ENCODE measurements at regions not wholly inside any gene's neighbourhood (a gene's known extent, or its start where the extent isn't known, plus 50 kb on each side); places are given as distances from the start of the nearest gene placed in this dataset.

DNA sequence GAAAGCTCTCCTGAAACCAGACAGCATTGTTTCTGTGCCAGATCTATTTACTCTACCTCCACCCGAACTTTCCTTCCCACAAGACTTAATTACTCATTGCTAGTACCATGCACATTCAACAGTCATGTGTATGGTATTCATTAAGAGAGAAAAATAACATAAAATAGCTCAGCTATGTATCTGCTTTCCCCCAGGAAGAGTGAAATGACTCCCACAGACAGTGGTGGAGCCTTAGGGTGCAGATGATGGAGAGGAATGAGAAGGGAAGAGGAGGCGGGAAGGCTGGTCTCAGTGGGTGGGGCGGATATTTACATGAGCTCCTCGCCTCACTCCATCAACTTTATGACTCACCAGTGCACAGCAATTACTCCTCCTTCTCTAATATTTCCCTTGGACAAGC lies 724.5 kb downstream of the EPHA4 start:
- DNase-seq (ENCODE audit: low read depth) = peak; percentile 66
- no peak overlapping the region for H3K4me3 ChIP-seq (ENCODE audit: low read length)
- TF ChIP-seq CTCF (conservative IDR thresholded peaks at IDR 0.05; ENCODE audit: low read length) = no peak

DNA sequence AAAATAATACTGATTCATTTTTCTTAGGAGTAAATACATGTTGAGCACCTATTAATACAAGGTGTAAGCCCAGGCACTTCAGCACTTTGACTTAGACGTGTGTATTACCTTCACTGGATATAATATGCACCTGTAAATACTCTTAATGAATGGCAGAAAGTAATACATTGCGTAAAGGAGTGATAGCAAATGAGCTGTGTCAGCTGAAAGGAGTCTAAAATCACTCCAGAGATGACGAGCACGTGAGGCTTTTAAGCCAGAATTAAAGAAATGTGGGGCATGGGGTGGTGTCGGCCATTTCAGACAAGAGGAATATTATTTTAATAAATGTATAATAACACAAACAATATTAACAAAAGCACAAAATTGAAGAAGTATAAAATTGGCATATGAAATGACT lies 722.7 kb downstream of the EPHA4 start:
- TF ChIP-seq CTCF (conservative IDR thresholded peaks at IDR 0.05; ENCODE audit: low read length) = no peak
- H3K4me3 ChIP-seq (ENCODE audit: low read length) = no peak overlapping the region
- no peak for DNase-seq (ENCODE audit: low read depth)

- H3K4me3 ChIP-seq (ENCODE audit: low read length) = no peak overlapping the region
- no peak for TF ChIP-seq CTCF (conservative IDR thresholded peaks at IDR 0.05; ENCODE audit: low read length)
- DNase-seq (ENCODE audit: low read depth) = no peak
Measured at GRCh38 chr2:220850116-220850515, 722.0 kb downstream of the EPHA4 start.

GRCh38 chr2:220855296-220855695 lies 716.8 kb downstream of the EPHA4 start:
- DNase-seq (ENCODE audit: low read depth) = peak; percentile 1

GRCh38 chr2:220856486-220856885 lies 715.6 kb downstream of the EPHA4 start:
- DNase-seq (ENCODE audit: low read depth) = no peak
- no peak overlapping the region for H3K4me3 ChIP-seq (ENCODE audit: low read length)
- no peak for TF ChIP-seq CTCF (conservative IDR thresholded peaks at IDR 0.05; ENCODE audit: low read length)

More at GRCh38 chr2:220855296-220855695, 716.8 kb downstream of the EPHA4 start:
- no peak for TF ChIP-seq CTCF (conservative IDR thresholded peaks at IDR 0.05; ENCODE audit: low read length)
- no peak overlapping the region for H3K4me3 ChIP-seq (ENCODE audit: low read length)

GRCh38 chr2:220857368-220857767 lies 714.7 kb downstream of the EPHA4 start:
- TF ChIP-seq CTCF (conservative IDR thresholded peaks at IDR 0.05; ENCODE audit: low read length) = no peak
- no peak for DNase-seq (ENCODE audit: low read depth)

DNA sequence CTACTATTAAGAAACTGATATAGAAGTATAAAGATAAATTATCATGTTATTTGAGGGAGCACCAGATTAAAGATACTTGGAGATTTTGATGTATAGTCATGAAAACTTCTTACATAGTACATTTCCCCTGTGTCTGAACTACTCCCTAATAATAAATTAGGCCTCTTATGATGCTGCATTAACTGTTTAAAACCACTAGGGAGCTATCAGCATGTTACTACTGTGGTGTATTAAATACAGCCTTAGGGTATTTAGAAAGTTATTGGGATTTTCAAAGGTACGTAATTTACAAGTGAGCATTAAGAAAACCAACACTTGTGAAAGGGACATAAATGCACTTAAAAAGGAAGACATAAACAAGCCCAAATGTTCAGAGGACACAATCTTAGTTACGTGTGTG lies 714.0 kb downstream of the EPHA4 start:
- H3K4me3 ChIP-seq (ENCODE audit: low read length) = no peak overlapping the region
- DNase-seq (ENCODE audit: low read depth) = no peak
- TF ChIP-seq CTCF (conservative IDR thresholded peaks at IDR 0.05; ENCODE audit: low read length) = no peak

More at GRCh38 chr2:220857368-220857767, 714.7 kb downstream of the EPHA4 start:
- H3K4me3 ChIP-seq (ENCODE audit: low read length) = no peak overlapping the region

All from AG10803 (cell line).